Neural progenitor cell (in vitro differentiated cells): ENCODE measurements at regions not wholly inside any gene's neighbourhood (a gene's known extent, or its start where the extent isn't known, plus 50 kb on each side); places are given as distances from the start of the nearest gene placed in this dataset.

Experiments
- DNase-seq: peaks from one replicate; pipeline ENCODE4 v3.0.0-alpha.2; 2016; ENCODE audit warnings: low spot score
- H2AFZ ChIP-seq: fragments of 200-600 bp; sonication (generic); replicated peaks from 2 replicates; pipeline ENCODE4 v1.6.1; 2016; ENCODE audit warnings: antibody characterized with exemption
- H3F3A ChIP-seq: fragments of 200-600 bp; sonication (generic); 2 replicates; pipeline ENCODE4 v1.6.1; 2016; ENCODE audit warnings: antibody characterized with exemption, low read depth
- H3K27ac ChIP-seq: fragments of 200-600 bp; sonication (generic); 2 replicates; pipeline ENCODE4 v1.5.1; 2016; ENCODE audit warnings: mild to moderate bottlenecking
- H3K27me3 ChIP-seq: fragments of 200-600 bp; sonication (generic); 2 replicates; pipeline ENCODE4 v1.6.1; 2016; ENCODE audit warnings: mild to moderate bottlenecking, moderate library complexity
- H3K36me3 ChIP-seq: fragments of 200-600 bp; sonication (generic); 2 replicates; pipeline ENCODE4 v1.5.1; 2016
- H3K4me1 ChIP-seq: fragments of 200-600 bp; sonication (generic); 2 replicates; pipeline ENCODE4 v1.6.1; 2016; ENCODE audit warnings: mixed run types
- H3K4me2 ChIP-seq: fragments of 200-600 bp; sonication (generic); 2 replicates; pipeline ENCODE4 v1.6.1; 2016
- H3K4me3 ChIP-seq: fragments of 200-600 bp; sonication (generic); 2 replicates; pipeline ENCODE4 v1.5.1; 2016
- H3K79me2 ChIP-seq: fragments of 200-600 bp; sonication (generic); 2 replicates; pipeline ENCODE4 v1.6.1; 2016; ENCODE audit warnings: low read depth
- H3K9ac ChIP-seq: fragments of 200-600 bp; sonication (generic); 2 replicates; pipeline ENCODE4 v1.6.1; 2016
- H3K9me3 ChIP-seq: fragments of 200-600 bp; sonication (generic); 2 replicates; pipeline ENCODE4 v1.5.1; 2016; ENCODE audit warnings: low read depth
- H4K20me1 ChIP-seq: fragments of 200-600 bp; sonication (generic); 2 replicates; pipeline ENCODE4 v1.6.1; 2016; ENCODE audit warnings: low read depth
- H3K27ac Mint-ChIP-seq: 3 replicates; pipeline ENCODE4 v1.8.0; 2021; ENCODE audit warnings: mixed read lengths
- H3K27me3 Mint-ChIP-seq: 2 replicates; pipeline ENCODE4 v1.8.0; 2022; ENCODE audit warnings: low read depth, mild to moderate bottlenecking, inconsistent platforms, moderate library complexity, mixed read lengths; ENCODE audit not compliant: insufficient read depth
- H3K36me3 Mint-ChIP-seq: 3 replicates; pipeline ENCODE4 v1.8.0; 2021; ENCODE audit warnings: mixed read lengths
- H3K4me1 Mint-ChIP-seq: 3 replicates; pipeline ENCODE4 v1.8.0; 2021; ENCODE audit warnings: mixed read lengths
- H3K4me3 Mint-ChIP-seq: 3 replicates; pipeline ENCODE4 v1.8.0; 2021; ENCODE audit warnings: mild to moderate bottlenecking, moderate library complexity, mixed read lengths
- H3K9me3 Mint-ChIP-seq: 3 replicates; pipeline ENCODE4 v1.8.0; 2020; ENCODE audit warnings: mixed read lengths
- EZH2 ChIP-seq: fragments of 200-600 bp; sonication (generic); IDR thresholded peaks from 2 replicates; pipeline ENCODE4 v1.6.1; 2017; ENCODE audit warnings: antibody characterized with exemption, mild to moderate bottlenecking, moderate library complexity
- EZH2phosphoT487 ChIP-seq: fragments of 200-600 bp; sonication (generic); IDR thresholded peaks from 2 replicates; pipeline ENCODE4 v1.6.1; 2017; ENCODE audit warnings: antibody characterized with exemption
- TF ChIP-seq, protein P1 (sequence below): fragments of 200-600 bp; sonication (generic); IDR thresholded peaks from 2 replicates; pipeline ENCODE4 v1.5.1; 2017; ENCODE audit warnings: antibody characterized with exemption, mild to moderate bottlenecking

DNA sequence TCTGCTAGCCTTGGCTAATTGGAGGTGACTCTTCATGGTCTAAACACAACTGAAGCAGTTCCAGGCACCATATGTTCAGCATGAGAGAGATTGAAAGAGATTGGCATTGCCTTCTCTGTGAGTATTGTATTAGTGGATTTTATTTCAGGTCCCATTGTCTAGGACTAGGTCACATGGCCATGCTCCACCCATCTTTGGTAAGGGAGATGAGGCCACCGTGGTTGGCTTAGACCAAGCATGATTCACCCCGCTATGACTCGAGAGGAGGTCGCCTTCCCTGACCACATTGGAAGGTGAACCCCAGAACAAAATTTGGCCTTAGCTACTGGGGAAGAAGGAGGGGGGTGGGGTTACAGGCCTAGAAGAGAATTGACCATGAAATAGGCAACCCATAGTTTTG is 109.9 kb upstream of the BCOR start:
- Histone ChIP-seq H3K79me2 (no peaks in the 10 kb centered on the region), H3K36me3 (no peaks in the 10 kb centered on the region)

DNA sequence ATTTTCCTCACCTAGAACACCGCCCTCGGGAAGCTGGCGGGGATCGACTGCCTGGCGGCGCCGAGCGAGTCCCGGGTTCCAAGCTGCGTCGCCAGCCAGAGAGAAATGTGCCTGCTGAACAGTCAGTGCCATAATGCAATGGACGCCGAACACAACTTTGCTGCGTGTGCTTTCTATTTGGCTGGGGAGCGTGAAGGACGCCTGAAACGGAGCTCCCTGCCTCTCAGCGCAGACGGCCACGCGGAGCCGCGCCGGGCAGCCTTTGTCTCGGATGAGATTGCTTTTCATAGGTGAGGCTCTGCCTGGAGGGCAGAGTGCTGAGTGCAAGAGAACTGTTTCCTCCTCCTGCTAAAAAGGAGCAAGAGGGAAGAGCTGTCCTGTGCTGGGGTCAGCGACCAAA is 107.7 kb upstream of the BCOR start:
- no peak overlapping the region for H3K4me3 ChIP-seq
- H3K4me3 Mint-ChIP-seq = no peak overlapping the region

More for the DNA sequence above, 109.9 kb upstream of the BCOR start:
- no peak for TF ChIP-seq EZH2
- TF ChIP-seq, protein P1, sequence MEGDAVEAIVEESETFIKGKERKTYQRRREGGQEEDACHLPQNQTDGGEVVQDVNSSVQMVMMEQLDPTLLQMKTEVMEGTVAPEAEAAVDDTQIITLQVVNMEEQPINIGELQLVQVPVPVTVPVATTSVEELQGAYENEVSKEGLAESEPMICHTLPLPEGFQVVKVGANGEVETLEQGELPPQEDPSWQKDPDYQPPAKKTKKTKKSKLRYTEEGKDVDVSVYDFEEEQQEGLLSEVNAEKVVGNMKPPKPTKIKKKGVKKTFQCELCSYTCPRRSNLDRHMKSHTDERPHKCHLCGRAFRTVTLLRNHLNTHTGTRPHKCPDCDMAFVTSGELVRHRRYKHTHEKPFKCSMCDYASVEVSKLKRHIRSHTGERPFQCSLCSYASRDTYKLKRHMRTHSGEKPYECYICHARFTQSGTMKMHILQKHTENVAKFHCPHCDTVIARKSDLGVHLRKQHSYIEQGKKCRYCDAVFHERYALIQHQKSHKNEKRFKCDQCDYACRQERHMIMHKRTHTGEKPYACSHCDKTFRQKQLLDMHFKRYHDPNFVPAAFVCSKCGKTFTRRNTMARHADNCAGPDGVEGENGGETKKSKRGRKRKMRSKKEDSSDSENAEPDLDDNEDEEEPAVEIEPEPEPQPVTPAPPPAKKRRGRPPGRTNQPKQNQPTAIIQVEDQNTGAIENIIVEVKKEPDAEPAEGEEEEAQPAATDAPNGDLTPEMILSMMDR = no peak
- TF ChIP-seq EZH2phosphoT487 = no peak
- Histone ChIP-seq H3K9ac (no peak overlapping the region), H2AFZ (no peak overlapping the region), H3K27me3 (no peaks in the 10 kb centered on the region), H3F3A (peaks cover 2% of the 10 kb centered on the region), H3K4me2 (no peak overlapping the region), H3K4me1 (peaks cover 4% of the 10 kb centered on the region), H3K9me3 (no peaks in the 10 kb centered on the region), H3K27ac (no peak overlapping the region), H3K4me3 (no peak overlapping the region), H4K20me1 (no peaks in the 10 kb centered on the region)
- H3K4me3 Mint-ChIP-seq = no peak overlapping the region
- H3K36me3 Mint-ChIP-seq = no peaks in the 10 kb centered on the region
- H3K27ac Mint-ChIP-seq = no peak overlapping the region
- peaks cover 24% of the 10 kb centered on the region for H3K9me3 Mint-ChIP-seq
- no peaks in the 10 kb centered on the region for H3K27me3 Mint-ChIP-seq
- H3K4me1 Mint-ChIP-seq = peaks cover 5% of the 10 kb centered on the region
- DNase-seq = no peak

DNA sequence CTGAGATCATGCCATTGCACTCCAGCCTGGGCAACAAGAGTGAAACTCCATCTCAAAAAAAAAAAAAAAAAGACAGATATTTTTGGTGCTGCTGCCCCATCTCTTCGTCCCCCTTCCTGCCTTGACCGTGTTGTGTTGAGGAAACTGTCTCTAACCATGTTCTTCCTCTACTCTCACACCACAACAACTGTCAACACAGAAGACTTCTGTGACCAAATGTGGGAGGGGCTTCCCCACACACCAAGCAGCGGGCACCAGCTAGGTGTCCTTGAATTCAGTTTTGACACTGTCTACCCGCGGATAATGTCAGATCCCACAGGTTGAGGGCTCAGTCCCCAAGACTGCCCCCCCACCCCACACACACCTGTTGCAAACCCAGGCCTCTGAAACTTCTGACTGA is 104.7 kb upstream of the BCOR start:
- Histone ChIP-seq H4K20me1 (no peaks in the 10 kb centered on the region), H3K4me3 (no peak overlapping the region), H3F3A (peaks cover 2% of the 10 kb centered on the region), H3K4me2 (no peak overlapping the region), H3K4me1 (peaks cover 8% of the 10 kb centered on the region), H3K27me3 (no peaks in the 10 kb centered on the region), H3K9ac (no peak overlapping the region), H3K79me2 (no peaks in the 10 kb centered on the region), H3K9me3 (no peaks in the 10 kb centered on the region), H2AFZ (no peak overlapping the region), H3K36me3 (no peaks in the 10 kb centered on the region), H3K27ac (no peak overlapping the region)
- no peak for DNase-seq
- Mint-ChIP-seq H3K4me1 (peaks cover 5% of the 10 kb centered on the region), H3K4me3 (no peak overlapping the region), H3K36me3 (no peaks in the 10 kb centered on the region), H3K9me3 (peaks cover 19% of the 10 kb centered on the region), H3K27me3 (peaks cover 6% of the 10 kb centered on the region), H3K27ac (no peak overlapping the region)
- TF ChIP-seq, protein P1 = no peak
- TF ChIP-seq EZH2phosphoT487 = no peak
- no peak for TF ChIP-seq EZH2

More for the DNA sequence above, 107.7 kb upstream of the BCOR start:
- Histone ChIP-seq H3K27me3 (no peaks in the 10 kb centered on the region), H3K9me3 (no peaks in the 10 kb centered on the region), H3K27ac (no peak overlapping the region), H3K4me1 (peaks cover 8% of the 10 kb centered on the region), H3K9ac (no peak overlapping the region), H3F3A (peaks cover 2% of the 10 kb centered on the region), H2AFZ (no peak overlapping the region), H3K79me2 (no peaks in the 10 kb centered on the region), H4K20me1 (no peaks in the 10 kb centered on the region), H3K36me3 (no peaks in the 10 kb centered on the region), H3K4me2 (no peak overlapping the region)
- H3K27ac Mint-ChIP-seq = no peak overlapping the region
- peaks cover 27% of the 10 kb centered on the region for H3K9me3 Mint-ChIP-seq
- peaks cover 5% of the 10 kb centered on the region for H3K4me1 Mint-ChIP-seq
- TF ChIP-seq, protein P1 = no peak
- TF ChIP-seq EZH2 (no peak), EZH2phosphoT487 (no peak)
- no peaks in the 10 kb centered on the region for H3K36me3 Mint-ChIP-seq
- peak; percentile 8 for DNase-seq
- peaks cover 3% of the 10 kb centered on the region for H3K27me3 Mint-ChIP-seq
